ENCODE measurements at regions not wholly inside any gene's neighbourhood (a gene's known extent, or its start where the extent isn't known, plus 50 kb on each side); places are given as distances from the start of the nearest gene placed in this dataset.
A peak's percentile ranks its signal among the peaks of the same experiment; 100 is the strongest.
"Not testable (repeated sequence)": the region's sequence is repeated elsewhere in the genome, so short reads cannot be mapped to it uniquely, and the experiment has no call there.

GRCh38 chr4:183816882-183817509 is 88.1 kb upstream of the STOX2 start:
- DNase-seq, result no peak

DNA sequence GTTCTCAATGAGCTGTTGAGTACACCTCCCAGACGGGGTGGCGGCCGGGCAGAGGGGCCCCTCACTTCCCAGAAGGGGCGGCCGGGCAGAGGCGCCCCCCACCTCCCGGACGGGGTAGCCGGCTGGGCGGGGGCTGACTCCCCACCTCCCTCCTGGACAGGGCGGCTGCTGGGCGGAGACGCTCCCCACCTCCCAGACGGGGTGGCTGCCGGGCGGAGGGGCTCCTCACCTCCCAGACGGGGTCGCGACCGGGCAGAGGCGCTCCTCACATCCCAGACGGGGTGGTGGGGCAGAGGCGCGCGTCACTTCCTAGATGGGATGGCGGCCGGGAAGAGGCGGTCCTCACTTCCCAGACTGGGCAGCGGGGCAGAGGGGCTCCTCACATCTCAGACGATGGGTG is 86.5 kb upstream of the STOX2 start:
- DNase-seq, result not testable (repeated sequence)

- peak; percentile 58 for DNase-seq
Observed at GRCh38 chr4:183821076-183821853, 83.8 kb upstream of the STOX2 start.

GRCh38 chr4:183823434-183823833 is 81.7 kb upstream of the STOX2 start:
- DNase-seq, result no peak

DNA sequence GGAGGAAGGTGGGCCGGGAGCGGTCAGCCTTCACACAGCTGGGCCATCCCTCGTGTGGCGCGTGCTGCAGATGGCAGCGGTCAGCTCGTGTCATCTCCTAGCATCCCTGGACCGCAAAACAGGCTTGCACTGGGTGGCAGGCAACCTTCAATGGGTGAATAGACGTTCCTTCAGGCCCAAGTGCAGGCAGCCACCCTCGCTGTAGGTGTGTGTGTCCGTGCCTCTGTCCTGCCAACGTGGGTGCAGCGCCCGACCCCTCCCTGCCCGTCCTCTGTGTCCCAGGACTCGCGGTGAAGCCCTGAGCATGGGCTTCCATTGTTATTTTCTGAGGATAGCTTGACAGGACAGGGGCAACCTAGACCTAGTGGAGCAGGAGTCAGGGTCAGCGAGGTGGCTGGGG is 79.8 kb upstream of the STOX2 start:
- DNase-seq, result no peak

- no peak for DNase-seq
Observed at GRCh38 chr4:183826461-183826860, 78.6 kb upstream of the STOX2 start.

- DNase-seq, result no peak
Observed at GRCh38 chr4:183828125-183828524, 77.0 kb upstream of the STOX2 start.

DNA sequence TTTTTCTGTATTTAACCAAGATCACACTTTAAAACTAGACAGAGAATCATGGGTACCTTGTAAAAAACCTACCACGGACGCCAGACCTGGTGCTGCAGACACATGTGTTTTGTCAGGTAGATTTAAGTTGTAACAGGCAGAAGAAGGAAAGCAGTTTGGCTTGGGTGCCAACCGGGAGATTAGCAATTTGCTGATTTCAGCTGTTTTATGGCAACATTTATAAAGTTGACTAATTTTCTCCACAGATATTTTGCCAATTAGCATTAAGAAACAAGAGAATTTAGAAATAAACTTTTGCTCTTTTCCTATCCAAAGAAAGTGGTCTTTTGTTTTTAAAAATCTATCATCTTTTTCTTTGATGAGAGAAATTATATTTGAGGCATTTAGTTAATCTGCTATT is 76.3 kb upstream of the STOX2 start:
- DNase-seq, result no peak

DNA sequence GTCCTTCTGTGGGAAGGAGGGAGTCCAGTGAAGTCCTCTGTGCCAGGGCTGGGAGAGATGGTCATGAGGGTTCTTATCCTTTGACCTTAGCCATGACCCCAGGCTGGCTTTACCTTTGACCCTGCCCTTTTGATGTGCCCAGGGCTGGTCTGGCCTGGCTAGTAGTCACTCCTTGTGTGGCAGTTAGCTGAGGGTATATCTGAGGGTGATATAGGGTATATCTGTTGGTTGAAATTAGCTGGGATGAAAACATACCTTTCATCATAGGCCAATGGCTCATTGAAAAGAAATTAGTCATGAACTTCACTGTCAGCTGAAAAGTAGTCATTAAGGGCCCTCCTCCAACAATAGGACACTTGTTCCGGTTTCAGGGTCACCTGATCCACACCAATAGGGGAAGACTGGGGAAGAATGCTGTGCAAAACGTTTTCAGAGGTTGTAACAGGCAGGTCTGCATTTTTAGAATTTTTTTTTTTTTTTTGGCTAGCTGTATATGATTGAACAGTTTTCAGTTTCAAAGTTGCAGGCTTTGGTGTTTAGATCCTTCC is 74.6 kb upstream of the STOX2 start:
- DNase-seq, result peak; percentile 5

GRCh38 chr4:183831026-183831446 is 74.1 kb upstream of the STOX2 start:
- no peak for DNase-seq

GRCh38 chr4:183831683-183832082 is 73.4 kb upstream of the STOX2 start:
- no peak for DNase-seq

GRCh38 chr4:183832776-183833450 is 72.2 kb upstream of the STOX2 start:
- DNase-seq, result no peak

- no peak for DNase-seq
Observed at GRCh38 chr4:183834252-183834651, 70.9 kb upstream of the STOX2 start.

- DNase-seq, result no peak
Observed at GRCh38 chr4:183837222-183837621, 67.9 kb upstream of the STOX2 start.

GRCh38 chr4:183838987-183839712 is 66.0 kb upstream of the STOX2 start:
- no peak for DNase-seq

DNA sequence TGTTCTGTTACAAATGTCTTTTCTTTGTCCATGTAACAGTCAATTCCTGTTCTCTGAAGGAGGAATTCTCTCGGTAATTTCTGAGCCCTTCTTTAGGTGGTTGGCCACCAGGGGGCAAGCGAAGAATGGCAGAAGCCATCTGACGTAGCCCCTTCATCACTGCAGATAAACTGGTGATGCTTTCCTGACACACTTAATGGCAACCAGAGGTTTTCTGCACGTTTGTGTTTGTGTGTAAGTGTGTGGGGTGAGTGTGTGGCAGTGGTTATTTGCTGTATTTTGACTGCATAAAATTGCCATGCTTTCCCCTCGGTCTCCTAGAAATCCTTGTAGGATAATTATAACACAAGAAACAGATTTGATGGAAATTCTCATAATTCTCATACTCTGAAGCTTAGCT is 64.8 kb upstream of the STOX2 start:
- peak; percentile 27 for DNase-seq

GRCh38 chr4:183841001-183841400 is 64.1 kb upstream of the STOX2 start:
- no peak for DNase-seq

GRCh38 chr4:183842129-183842528 is 63.0 kb upstream of the STOX2 start:
- no peak for DNase-seq

DNA sequence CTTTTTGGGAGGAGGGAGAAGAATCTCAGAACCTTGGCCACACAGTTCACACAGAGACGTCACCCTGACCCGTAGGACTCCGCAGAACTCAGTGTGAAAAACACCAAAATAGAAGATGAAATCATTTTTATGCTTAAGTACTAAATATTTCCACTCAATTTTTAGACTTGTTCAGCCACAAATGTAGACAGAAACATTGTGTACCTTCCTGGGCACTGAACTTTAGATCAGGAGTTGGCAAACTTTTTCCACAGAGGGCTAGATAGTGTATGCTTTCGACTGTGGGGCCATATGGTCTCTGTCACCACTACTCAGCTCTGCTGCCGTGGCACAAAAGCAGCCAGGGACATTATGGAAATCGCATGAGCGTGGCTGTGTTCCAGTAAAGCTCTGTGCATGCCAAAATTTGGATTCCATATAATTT is 61.8 kb upstream of the STOX2 start:
- DNase-seq, result no peak

GRCh38 chr4:183846951-183847350 is 58.2 kb upstream of the STOX2 start:
- DNase-seq, result no peak

DNA sequence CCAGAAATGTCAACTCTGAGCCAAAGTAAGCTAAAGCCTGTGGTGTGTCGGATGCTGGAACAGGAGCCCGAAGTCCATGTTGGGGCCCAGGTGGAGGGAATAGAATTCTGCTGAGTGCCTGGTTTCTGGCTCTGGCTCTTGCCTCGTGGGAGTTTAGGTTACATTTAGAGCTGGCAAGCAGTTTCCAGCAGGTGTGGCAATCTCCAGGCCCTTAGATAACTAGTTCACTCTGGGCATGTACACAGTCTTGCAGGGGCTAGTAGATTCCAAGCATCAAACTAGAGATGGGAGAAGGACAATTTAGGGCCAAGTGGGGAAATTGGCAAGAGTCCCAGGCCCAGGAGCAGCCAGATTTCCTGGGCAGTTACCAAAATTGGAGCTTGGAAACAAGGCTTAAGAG is 56.3 kb upstream of the STOX2 start:
- DNase-seq, result peak; percentile 47

DNA sequence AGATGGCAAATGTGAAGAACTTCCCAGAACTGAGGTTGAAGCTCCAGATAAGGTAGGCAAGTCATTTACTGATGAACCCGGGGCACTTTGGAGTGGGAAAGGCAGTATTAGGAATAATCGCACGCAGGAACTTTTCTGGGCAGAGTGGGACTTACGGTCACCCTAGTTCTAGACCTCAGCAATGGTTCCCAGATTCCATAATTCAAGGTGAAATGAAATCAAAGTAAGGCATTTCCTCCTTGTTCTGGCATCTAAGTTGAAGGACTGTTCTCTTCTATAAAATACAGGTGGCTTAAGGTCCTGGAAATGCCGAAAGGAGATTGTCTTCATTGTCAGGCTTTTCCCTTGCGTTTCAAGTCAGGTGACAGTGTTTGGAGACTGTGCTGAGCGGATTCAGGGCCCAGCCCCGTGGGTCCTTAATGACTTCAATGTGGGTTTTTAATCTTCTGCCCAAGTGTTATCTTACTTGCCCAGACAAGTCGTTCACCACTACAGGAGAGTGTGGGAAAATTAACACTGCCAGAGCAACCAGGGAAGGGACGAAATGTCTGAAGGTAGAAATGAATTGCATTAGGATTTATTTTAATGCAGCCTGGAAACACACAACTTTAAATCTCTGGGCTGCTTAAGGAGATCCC is 52.1 kb upstream of the STOX2 start:
- peak; percentile 26 for DNase-seq

DNA sequence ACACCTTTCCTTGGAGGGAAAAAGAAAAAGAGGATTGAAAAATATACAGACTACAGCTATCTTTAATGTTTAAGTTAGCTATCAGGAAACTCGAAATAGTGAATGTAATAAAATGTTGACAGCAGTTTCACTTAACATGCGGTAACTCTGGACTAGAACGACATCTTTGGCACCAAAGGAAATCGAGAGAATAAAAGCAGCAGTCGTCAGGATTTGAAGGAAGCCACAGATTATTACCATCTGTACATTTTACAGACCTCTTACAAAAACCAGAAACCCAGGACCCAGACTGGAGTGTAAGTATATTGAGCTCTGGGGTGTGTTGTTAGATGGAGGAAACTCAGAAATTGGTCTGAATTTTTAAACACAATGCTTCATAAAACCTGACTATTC is 51.6 kb upstream of the STOX2 start:
- DNase-seq, result no peak
